ENCODE measurements at regions not wholly inside any gene's neighbourhood (a gene's known extent, or its start where the extent isn't known, plus 50 kb on each side); places are given as distances from the start of the nearest gene placed in this dataset.

GRCh38 chr11:71120471-71120896, 131.9 kb downstream of the SHANK2 start:
- DNase-seq (ENCODE audit: low read depth, low spot score) (no peak), ATAC-seq (peak; percentile 87)
- Histone ChIP-seq H3K4me1 (ENCODE audit: control insufficient read depth, insufficient read depth, low read length) (no peaks in the 10 kb centered on the region), H3K27me3 (ENCODE audit: control insufficient read depth, insufficient read depth, low read length) (no peaks in the 10 kb centered on the region), H3K27ac (ENCODE audit: low read length) (no peak overlapping the region), H3K9me3 (ENCODE audit: control insufficient read depth, insufficient read depth, low read depth, low read length) (no peaks in the 10 kb centered on the region), H3K36me3 (ENCODE audit: control insufficient read depth, insufficient read depth, low read length) (no peaks in the 10 kb centered on the region), H3K4me3 (ENCODE audit: low read depth in 2 of 2, low read length in 2 of 2) (no peak overlapping the region)
- no peak for TF ChIP-seq REST (IDR thresholded peaks at IDR 0.05; ENCODE audit: insufficient read depth in 1 of 2, low read depth in 2 of 2, low read length in 1 of 2)
- TF ChIP-seq TCF7L2 (IDR thresholded peaks at IDR 0.05; ENCODE audit: low read depth, low read length): no peak
- no peak; the same call in 1 of the 2 replicates for TF ChIP-seq CTCF (IDR thresholded peaks at IDR 0.05)
- no peak for TF ChIP-seq POLR2AphosphoS5 (IDR thresholded peaks at IDR 0.05; ENCODE audit: low read depth, low read length)
- no peak for TF ChIP-seq SIN3A (IDR thresholded peaks at IDR 0.05; ENCODE audit: borderline replicate concordance, insufficient read depth, low read depth, low read length)
- POLR2A ChIA-PET: no interaction called here
- in situ Hi-C loops (cut with HindIII; ENCODE audit: low pct_unique_long_range_greater_than_20kb, low sequenced_read_pairs): no loop called here
- intact Hi-C loops (cut with micrococcal nuclease; ENCODE audit: unreplicated experiment): no loop called here
- no TSS peak for BruUV-seq (replicated peaks)
- CTCF ChIA-PET: interaction anchor here (0.6 to 1.1 kb wide), 2 partner anchors 298 to 306 kb away, joined by 4 to 6 read pairs; no protein-coding TSS in a partner anchor

- Histone ChIP-seq H3K9me3 (ENCODE audit: control insufficient read depth, insufficient read depth, low read depth, low read length) (no peaks in the 10 kb centered on the region), H3K36me3 (ENCODE audit: control insufficient read depth, insufficient read depth, low read length) (no peaks in the 10 kb centered on the region), H3K4me1 (ENCODE audit: control insufficient read depth, insufficient read depth, low read length) (no peaks in the 10 kb centered on the region), H3K27me3 (ENCODE audit: control insufficient read depth, insufficient read depth, low read length) (no peaks in the 10 kb centered on the region), H3K27ac (ENCODE audit: low read length) (no peak overlapping the region), H3K4me3 (ENCODE audit: low read depth in 2 of 2, low read length in 2 of 2) (no peak overlapping the region)
- no peak for TF ChIP-seq TCF7L2 (IDR thresholded peaks at IDR 0.05; ENCODE audit: low read depth, low read length)
- TF ChIP-seq CTCF (IDR thresholded peaks at IDR 0.05): no peak
- no peak for TF ChIP-seq POLR2AphosphoS5 (IDR thresholded peaks at IDR 0.05; ENCODE audit: low read depth, low read length)
- no peak for TF ChIP-seq SIN3A (IDR thresholded peaks at IDR 0.05; ENCODE audit: borderline replicate concordance, insufficient read depth, low read depth, low read length)
- no peak for TF ChIP-seq REST (IDR thresholded peaks at IDR 0.05; ENCODE audit: insufficient read depth in 1 of 2, low read depth in 2 of 2, low read length in 1 of 2)
- BruUV-seq (replicated peaks): no TSS peak
- in situ Hi-C loops (cut with HindIII; ENCODE audit: low pct_unique_long_range_greater_than_20kb, low sequenced_read_pairs): no loop called here
- intact Hi-C loops (cut with micrococcal nuclease; ENCODE audit: unreplicated experiment): no loop called here
- ATAC-seq (no peak), DNase-seq (ENCODE audit: low read depth, low spot score) (no peak)
- POLR2A ChIA-PET: no interaction called here
- CTCF ChIA-PET: interaction anchor here (1.1 kb wide), 1 partner anchor 299 kb away, joined by 4 read pairs; no protein-coding TSS in a partner anchor
Measured at GRCh38 chr11:71119656-71120269, 132.6 kb downstream of the SHANK2 start.
